NB4 (cell line): ENCODE measurements at regions not wholly inside any gene's neighbourhood (a gene's known extent, or its start where the extent isn't known, plus 50 kb on each side); places are given as distances from the start of the nearest gene placed in this dataset.

ENCODE experiments used
- DNase-seq: peaks from one replicate; pipeline ENCODE4 v3.0.0; 2010; ENCODE audit warnings: low read depth
- H3K4me3 ChIP-seq: one replicate; pipeline ENCODE4 v1.5.1; 2011; ENCODE audit warnings: mild to moderate bottlenecking, low read depth, low read length, moderate library complexity
- CTCF ChIP-seq: IDR thresholded peaks from one replicate; pipeline ENCODE4 v1.5.1; 2012; ENCODE audit warnings: low read depth, low read length
- MAX ChIP-seq: IDR thresholded peaks from 2 replicates; pipeline ENCODE4 v1.6.1; 2011; ENCODE audit warnings: low read depth, low read length
- MYC ChIP-seq: IDR thresholded peaks from 2 replicates; pipeline ENCODE4 v1.6.1; 2011; ENCODE audit warnings: low read depth, low read length
- POLR2A ChIP-seq: IDR thresholded peaks from 2 replicates; pipeline ENCODE4 v1.6.1; 2011; ENCODE audit warnings: mild to moderate bottlenecking; ENCODE audit not compliant: insufficient read length; ENCODE audit errors: extremely low read depth

- TF ChIP-seq MYC, result no peak
- TF ChIP-seq POLR2A, result no peak
- TF ChIP-seq CTCF, result no peak
- no peak for TF ChIP-seq MAX
- H3K4me3 ChIP-seq, result no peak overlapping the region
- no peak for DNase-seq
Observed at GRCh38 chr15:93424131-93424530, 335.1 kb upstream of the RGMA start.

- DNase-seq, result no peak
- TF ChIP-seq MAX, result no peak
- TF ChIP-seq POLR2A, result no peak
- no peak for TF ChIP-seq MYC
- no peak overlapping the region for H3K4me3 ChIP-seq
Observed at GRCh38 chr15:93422476-93422875, 333.5 kb upstream of the RGMA start.

- H3K4me3 ChIP-seq, result no peak overlapping the region
- TF ChIP-seq POLR2A (no peak), MAX (no peak), MYC (no peak), CTCF (no peak)
- DNase-seq, result no peak
Observed at GRCh38 chr15:93420477-93420876, 331.5 kb upstream of the RGMA start.

- H3K4me3 ChIP-seq, result no peak overlapping the region
- TF ChIP-seq POLR2A, result no peak
- no peak for TF ChIP-seq CTCF
- TF ChIP-seq MAX, result no peak
- DNase-seq, result no peak
Observed at GRCh38 chr15:93420050-93420452, 331.0 kb upstream of the RGMA start.

GRCh38 chr15:93418566-93418965 lies 329.6 kb upstream of the RGMA start:
- no peak overlapping the region for H3K4me3 ChIP-seq
- TF ChIP-seq POLR2A, result no peak
- no peak for TF ChIP-seq MYC
- TF ChIP-seq CTCF, result no peak
- TF ChIP-seq MAX, result no peak
- no peak for DNase-seq

- no peak for DNase-seq
- no peak for TF ChIP-seq CTCF
- H3K4me3 ChIP-seq, result no peak overlapping the region
Observed at GRCh38 chr15:93417631-93418030, 328.6 kb upstream of the RGMA start.
